ENCODE measurements at regions not wholly inside any gene's neighbourhood (a gene's known extent, or its start where the extent isn't known, plus 50 kb on each side); places are given as distances from the start of the nearest gene placed in this dataset.
"Not testable (repeated sequence)": the region's sequence is repeated elsewhere in the genome, so short reads cannot be mapped to it uniquely, and the experiment has no call there.

DNA sequence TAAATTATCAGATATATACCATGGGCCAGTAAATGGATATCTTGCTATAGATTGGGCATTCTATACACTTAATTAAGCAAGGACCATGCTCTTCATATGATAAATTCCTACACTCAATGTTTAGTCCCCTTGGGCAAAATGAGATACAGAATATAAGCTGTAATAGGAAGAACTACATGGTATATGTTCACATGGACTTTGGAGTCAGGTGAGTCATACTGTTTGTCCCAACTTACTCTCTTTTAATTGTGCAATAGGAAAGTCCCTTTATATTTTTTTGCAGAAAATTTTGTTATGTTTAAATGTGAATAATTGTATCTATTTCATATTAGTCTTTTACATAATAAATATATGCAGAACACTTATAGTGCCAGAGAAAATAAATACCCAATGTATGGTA is 820.2 kb upstream of the ADAMTS5 start:
- Histone ChIP-seq H3K4me3 (no peak overlapping the region), H3K27ac (no peak overlapping the region), H3K9me3 (peaks cover 0 to 3% of the 10 kb centered on the region in 2 donors), H3K36me3 (no peaks in the 10 kb centered on the region), H3K27me3 (no peaks in the 10 kb centered on the region), H3K4me1 (no peaks in the 10 kb centered on the region)
- DNase-seq (ENCODE audit: low spot score in 2 of 2): no peak
- TF ChIP-seq, protein P1, sequence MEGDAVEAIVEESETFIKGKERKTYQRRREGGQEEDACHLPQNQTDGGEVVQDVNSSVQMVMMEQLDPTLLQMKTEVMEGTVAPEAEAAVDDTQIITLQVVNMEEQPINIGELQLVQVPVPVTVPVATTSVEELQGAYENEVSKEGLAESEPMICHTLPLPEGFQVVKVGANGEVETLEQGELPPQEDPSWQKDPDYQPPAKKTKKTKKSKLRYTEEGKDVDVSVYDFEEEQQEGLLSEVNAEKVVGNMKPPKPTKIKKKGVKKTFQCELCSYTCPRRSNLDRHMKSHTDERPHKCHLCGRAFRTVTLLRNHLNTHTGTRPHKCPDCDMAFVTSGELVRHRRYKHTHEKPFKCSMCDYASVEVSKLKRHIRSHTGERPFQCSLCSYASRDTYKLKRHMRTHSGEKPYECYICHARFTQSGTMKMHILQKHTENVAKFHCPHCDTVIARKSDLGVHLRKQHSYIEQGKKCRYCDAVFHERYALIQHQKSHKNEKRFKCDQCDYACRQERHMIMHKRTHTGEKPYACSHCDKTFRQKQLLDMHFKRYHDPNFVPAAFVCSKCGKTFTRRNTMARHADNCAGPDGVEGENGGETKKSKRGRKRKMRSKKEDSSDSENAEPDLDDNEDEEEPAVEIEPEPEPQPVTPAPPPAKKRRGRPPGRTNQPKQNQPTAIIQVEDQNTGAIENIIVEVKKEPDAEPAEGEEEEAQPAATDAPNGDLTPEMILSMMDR (IDR thresholded peaks at IDR 0.05): no peak
- intact Hi-C loops (cut with DNase I): no loop called here

DNA sequence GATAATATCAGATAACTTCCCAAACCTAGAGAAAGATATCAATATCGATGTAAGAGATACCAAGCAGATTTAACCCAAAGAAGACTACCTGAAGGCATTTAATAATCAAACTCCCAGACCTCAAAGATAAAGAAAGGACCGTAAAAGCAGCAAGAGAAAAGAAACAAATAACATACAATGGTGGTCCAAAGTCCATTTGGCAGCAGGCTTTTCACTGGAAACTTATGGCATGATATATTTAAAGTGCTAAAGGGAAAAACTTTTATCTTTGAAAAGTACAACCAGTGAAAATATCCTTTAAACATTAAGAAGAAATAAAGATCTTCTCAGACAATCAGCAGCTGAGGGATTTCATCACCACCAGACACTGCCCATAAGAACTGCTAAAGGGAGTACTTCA is 812.7 kb upstream of the ADAMTS5 start:
- TF ChIP-seq, protein P1 (IDR thresholded peaks at IDR 0.05): no peak
- H3K9me3 ChIP-seq: no peaks in the 10 kb centered on the region
- no peak for DNase-seq (ENCODE audit: low spot score in 2 of 2)
- intact Hi-C loops (cut with DNase I): no loop called here
- no peak overlapping the region for H3K27ac ChIP-seq
- no peaks in the 10 kb centered on the region for H3K4me1 ChIP-seq
- H3K4me3 ChIP-seq: no peak overlapping the region
- no peaks in the 10 kb centered on the region for H3K36me3 ChIP-seq
- no peaks in the 10 kb centered on the region for H3K27me3 ChIP-seq

DNA sequence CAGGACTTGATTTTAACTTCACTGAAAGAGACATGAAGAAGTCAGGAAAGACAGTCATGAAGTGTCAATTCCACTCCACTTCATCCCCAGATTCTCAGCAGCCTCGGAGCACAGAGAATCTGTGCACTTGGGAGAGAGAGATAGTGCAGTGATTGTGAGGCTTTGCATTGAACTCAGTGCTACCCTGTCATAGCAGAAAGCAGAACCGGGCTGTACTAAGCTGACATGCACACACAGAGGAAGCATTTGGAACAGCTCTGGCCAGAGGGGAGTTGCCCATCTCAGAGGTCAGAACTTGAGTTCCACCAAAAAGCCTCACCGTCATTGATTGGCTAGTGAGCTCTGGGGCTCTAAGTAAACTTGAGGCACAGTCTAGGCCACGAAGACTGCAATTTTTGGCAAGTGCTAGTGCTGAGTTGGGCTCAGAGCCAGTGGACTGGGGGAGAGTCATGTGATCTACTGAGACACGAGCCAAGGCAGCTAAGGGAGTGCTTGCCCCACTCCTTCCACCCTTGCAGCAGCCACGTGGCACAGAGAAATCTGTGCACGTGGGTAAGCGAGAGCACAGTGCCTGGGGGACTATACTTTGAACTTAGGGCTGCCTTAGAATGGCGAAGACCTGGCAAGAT is 810.2 kb upstream of the ADAMTS5 start:
- no peak for DNase-seq (ENCODE audit: low spot score in 2 of 2)
- H3K27me3 ChIP-seq: no peaks in the 10 kb centered on the region
- intact Hi-C loops (cut with DNase I): no loop called here
- no peaks in the 10 kb centered on the region for H3K4me1 ChIP-seq
- TF ChIP-seq, protein P1 (IDR thresholded peaks at IDR 0.05): no peak
- no peaks in the 10 kb centered on the region for H3K9me3 ChIP-seq
- no peak overlapping the region for H3K27ac ChIP-seq
- no peak overlapping the region for H3K4me3 ChIP-seq
- no peaks in the 10 kb centered on the region for H3K36me3 ChIP-seq

DNA sequence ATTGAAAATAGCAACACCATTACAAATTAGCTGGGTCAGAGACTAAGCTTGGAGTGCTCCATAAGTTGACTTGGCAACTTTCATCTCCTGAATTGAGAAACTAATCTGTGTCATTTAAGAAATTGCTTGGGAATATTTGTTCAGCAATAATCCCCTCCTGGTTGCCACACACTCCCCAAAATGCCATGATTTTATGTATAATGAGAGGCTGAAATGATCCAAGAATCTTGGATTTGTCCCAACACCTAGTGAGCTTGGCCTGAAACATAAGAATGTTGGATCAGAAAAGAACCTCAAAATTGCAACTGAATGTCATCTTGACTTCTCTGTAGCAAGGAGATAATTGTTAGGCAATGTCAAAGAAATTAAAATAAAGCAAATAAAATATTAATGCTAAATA is 805.9 kb upstream of the ADAMTS5 start:
- no peaks in the 10 kb centered on the region for H3K27me3 ChIP-seq
- H3K36me3 ChIP-seq: no peaks in the 10 kb centered on the region
- no peak overlapping the region for H3K4me3 ChIP-seq
- intact Hi-C loops (cut with DNase I): no loop called here
- no peaks in the 10 kb centered on the region for H3K9me3 ChIP-seq
- no peaks in the 10 kb centered on the region for H3K4me1 ChIP-seq
- no peak overlapping the region for H3K27ac ChIP-seq
- no peak for DNase-seq (ENCODE audit: low spot score in 2 of 2)
- TF ChIP-seq, protein P1 (IDR thresholded peaks at IDR 0.05): no peak

DNA sequence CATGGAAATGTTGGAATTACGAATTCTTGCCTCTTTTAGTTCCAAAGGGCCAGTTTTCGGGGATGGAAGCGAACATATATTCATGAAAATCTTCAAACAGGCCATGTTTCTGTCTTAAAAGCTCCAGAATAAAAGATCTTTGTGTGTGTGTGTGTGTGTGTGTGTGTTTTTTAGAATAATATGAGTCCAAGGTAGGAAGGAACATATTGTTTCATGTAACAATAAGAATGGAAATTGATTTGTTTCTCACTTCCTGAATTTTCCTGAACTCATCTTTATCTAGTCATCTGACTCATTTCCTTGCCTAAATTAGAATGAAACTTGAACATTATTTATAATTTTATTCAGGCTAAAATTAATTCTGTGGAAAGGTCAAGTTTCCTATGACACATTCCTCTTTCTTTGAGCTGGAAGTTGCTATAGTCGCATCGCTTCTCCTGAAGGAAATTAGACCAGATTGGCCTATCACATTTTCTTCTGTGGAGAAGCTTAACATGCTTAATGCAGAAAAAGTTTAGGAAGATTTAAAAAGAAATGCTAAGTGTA is 805.1 kb upstream of the ADAMTS5 start:
- Histone ChIP-seq H3K4me1 (no peaks in the 10 kb centered on the region), H3K4me3 (no peak overlapping the region), H3K27me3 (no peaks in the 10 kb centered on the region), H3K36me3 (no peaks in the 10 kb centered on the region), H3K27ac (no peak overlapping the region), H3K9me3 (no peaks in the 10 kb centered on the region)
- DNase-seq (ENCODE audit: low spot score in 2 of 2): no peak
- TF ChIP-seq, protein P1 (IDR thresholded peaks at IDR 0.05): no peak
- intact Hi-C loops (cut with DNase I): no loop called here

DNA sequence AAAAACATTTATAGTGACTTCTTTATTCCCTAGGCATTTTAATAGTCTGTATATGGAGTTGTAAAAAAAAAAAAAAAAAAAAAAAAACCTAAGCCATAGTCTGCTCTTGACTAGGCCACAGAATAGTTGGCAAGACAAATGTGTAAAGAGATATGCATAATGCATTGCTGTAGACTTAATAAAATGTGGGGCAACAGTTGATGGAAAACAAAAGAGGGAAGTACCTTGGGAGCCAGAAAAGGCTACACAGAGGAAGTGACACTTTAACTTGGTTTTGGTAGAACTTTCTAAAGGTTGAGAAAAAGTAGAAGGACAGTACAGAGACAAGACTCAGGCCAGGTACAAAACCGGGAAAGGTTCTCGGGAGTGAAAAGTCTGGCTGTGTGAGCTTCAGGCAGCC is 802.9 kb upstream of the ADAMTS5 start:
- no peak for DNase-seq (ENCODE audit: low spot score in 2 of 2)
- Histone ChIP-seq H3K4me1 (no peaks in the 10 kb centered on the region), H3K9me3 (no peaks in the 10 kb centered on the region), H3K36me3 (no peaks in the 10 kb centered on the region), H3K27me3 (no peaks in the 10 kb centered on the region), H3K27ac (no peak overlapping the region), H3K4me3 (no peak overlapping the region)
- TF ChIP-seq, protein P1 (IDR thresholded peaks at IDR 0.05): no peak
- intact Hi-C loops (cut with DNase I): no loop called here

DNA sequence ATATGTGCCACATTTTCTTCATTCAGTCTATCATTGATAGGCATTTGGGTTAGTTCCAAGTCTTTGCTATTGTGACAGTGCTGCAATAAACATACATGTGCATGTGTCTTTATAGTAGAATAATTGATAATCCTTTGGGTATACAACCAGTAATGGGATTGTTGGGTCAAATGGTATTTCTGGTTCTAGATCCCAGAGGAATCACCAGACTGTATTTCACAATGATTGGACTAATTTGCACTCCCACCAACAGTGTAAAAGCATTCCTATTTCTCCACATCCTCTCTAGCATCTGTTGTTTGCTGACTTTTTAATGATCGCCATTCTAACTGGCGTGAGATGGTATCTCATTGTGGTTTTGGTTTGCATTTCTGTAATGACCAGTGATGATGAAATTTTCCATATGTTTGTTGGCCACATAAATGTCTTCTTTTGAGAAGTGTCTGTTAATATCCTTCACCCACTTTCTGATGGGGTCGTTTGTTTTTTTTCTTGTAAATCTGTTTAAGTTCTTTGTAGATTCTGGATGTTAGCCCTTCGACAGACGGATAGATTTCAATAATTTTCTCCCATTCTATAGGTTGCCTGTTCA is 801.3 kb upstream of the ADAMTS5 start:
- intact Hi-C loops (cut with DNase I); H3K4me1 ChIP-seq; H3K4me3 ChIP-seq; H3K9me3 ChIP-seq; H3K27me3 ChIP-seq; DNase-seq (ENCODE audit: low spot score in 2 of 2); H3K36me3 ChIP-seq; H3K27ac ChIP-seq: not testable (repeated sequence)
